Neural cell (in vitro differentiated cells): ENCODE measurements at regions not wholly inside any gene's neighbourhood (a gene's known extent, or its start where the extent isn't known, plus 50 kb on each side); places are given as distances from the start of the nearest gene placed in this dataset.

Experiments
- H2AFZ ChIP-seq: fragments of 200-600, 300-800 bp; sonication (generic), shearing (Covaris generic); 2 replicates; pipeline ENCODE4 v1.6.0; 2014; ENCODE audit warnings: low read depth, mild to moderate bottlenecking, antibody characterized with exemption, low read length, moderate library complexity
- H3F3A ChIP-seq: fragments of 200-600 bp; shearing (Covaris generic); 2 replicates; pipeline ENCODE4 v1.6.1; 2016; ENCODE audit warnings: mild to moderate bottlenecking, moderate library complexity, mixed read lengths, antibody characterized with exemption, low read length; ENCODE audit not compliant: insufficient read depth, poor library complexity, severe bottlenecking
- H3K27ac ChIP-seq: fragments of 200-600, 300-800 bp; sonication (generic), shearing (Covaris generic); 2 replicates; pipeline ENCODE4 v1.5.1; 2014; ENCODE audit warnings: mild to moderate bottlenecking, low read length, moderate library complexity
- H3K27me3 ChIP-seq: fragments of 300-800, 200-600 bp; sonication (generic), shearing (Covaris generic); 2 replicates; pipeline ENCODE4 v1.6.0; 2014; ENCODE audit warnings: mild to moderate bottlenecking, low read depth, low read length, moderate library complexity; ENCODE audit not compliant: insufficient read depth
- H3K36me3 ChIP-seq: fragments of 300-800, 200-600 bp; sonication (generic), shearing (Covaris generic); 2 replicates; pipeline ENCODE4 v1.5.1; 2014; ENCODE audit warnings: mild to moderate bottlenecking, antibody characterized with exemption, low read length, moderate library complexity; ENCODE audit not compliant: insufficient read depth
- H3K4me2 ChIP-seq: fragments of 300-800, 200-600 bp; sonication (generic), shearing (Covaris generic); 2 replicates; pipeline ENCODE4 v1.6.0; 2014; ENCODE audit warnings: mild to moderate bottlenecking, low read length
- H3K4me3 ChIP-seq: fragments of 300-800, 200-600 bp; sonication (generic), shearing (Covaris generic); 2 replicates; pipeline ENCODE4 v1.5.1; 2014; ENCODE audit warnings: mild to moderate bottlenecking, low read length, moderate library complexity
- H3K79me2 ChIP-seq: fragments of 200-600 bp; shearing (Covaris generic); replicated peaks from 2 replicates; pipeline ENCODE4 v1.6.0; 2014; ENCODE audit warnings: mild to moderate bottlenecking, low read length, moderate library complexity; ENCODE audit not compliant: insufficient read depth
- H3K9ac ChIP-seq: fragments of 300-800, 200-600 bp; sonication (generic), shearing (Covaris generic); 2 replicates; pipeline ENCODE4 v1.6.1; 2016; ENCODE audit warnings: mild to moderate bottlenecking, low read length, mixed read lengths
- H3K9me2 ChIP-seq: fragments of 200-600 bp; shearing (Covaris generic); 2 replicates; pipeline ENCODE4 v1.6.1; 2016; ENCODE audit warnings: mild to moderate bottlenecking, low read length, mixed read lengths; ENCODE audit not compliant: insufficient read depth
- H3K9me3 ChIP-seq: fragments of 200-600, 300-800 bp; sonication (generic), shearing (Covaris generic); 2 replicates; pipeline ENCODE4 v1.6.1; 2016; ENCODE audit warnings: mild to moderate bottlenecking, mixed run types, low read length, moderate library complexity, mixed read lengths
- H4K20me1 ChIP-seq: fragments of 200-600 bp; shearing (Covaris generic); 2 replicates; pipeline ENCODE4 v1.6.1; 2016; ENCODE audit warnings: mild to moderate bottlenecking, mixed run types; ENCODE audit not compliant: insufficient read depth
- CTCF ChIP-seq: fragments of 450-650 bp; IDR thresholded peaks from 2 replicates; pipeline ENCODE4 v1.5.1; 2014; ENCODE audit warnings: antibody characterized with exemption, mild to moderate bottlenecking, moderate library complexity; ENCODE audit not compliant: poor library complexity, severe bottlenecking
- EP300 ChIP-seq: fragments of 450-650 bp; conservative IDR thresholded peaks from 2 replicates; pipeline ENCODE4 v1.6.1; 2014; ENCODE audit warnings: antibody characterized with exemption, mild to moderate bottlenecking, moderate library complexity; ENCODE audit not compliant: poor library complexity, severe bottlenecking
- EZH2 ChIP-seq: fragments of 200-600, 300-800 bp; shearing (Covaris generic), sonication (generic); IDR thresholded peaks from 2 replicates; pipeline ENCODE4 v1.6.1; 2014; ENCODE audit warnings: antibody characterized with exemption, low read length, borderline replicate concordance, mild to moderate bottlenecking; ENCODE audit not compliant: insufficient read depth, poor library complexity, severe bottlenecking
- MXI1 ChIP-seq: fragments of 450-650 bp; conservative IDR thresholded peaks from 2 replicates; pipeline ENCODE4 v1.6.1; 2014; ENCODE audit warnings: antibody characterized with exemption, mild to moderate bottlenecking; ENCODE audit not compliant: poor library complexity, severe bottlenecking
- POLR2AphosphoS5 ChIP-seq: IDR thresholded peaks from 2 replicates; pipeline ENCODE4 v1.6.1; 2012
- RAD21 ChIP-seq: fragments of 450-650 bp; conservative IDR thresholded peaks from 2 replicates; pipeline ENCODE4 v1.6.1; 2014; ENCODE audit warnings: antibody characterized with exemption, mild to moderate bottlenecking, moderate library complexity
- SMC3 ChIP-seq: fragments of 450-650 bp; conservative IDR thresholded peaks from 2 replicates; pipeline ENCODE4 v1.6.1; 2014; ENCODE audit warnings: antibody characterized with exemption, mild to moderate bottlenecking, moderate library complexity; ENCODE audit not compliant: poor library complexity
- TAF1 ChIP-seq: IDR thresholded peaks from 2 replicates; pipeline ENCODE4 v1.6.1; 2012; ENCODE audit warnings: low read depth
- TF ChIP-seq, protein P1 (sequence below): IDR thresholded peaks from 2 replicates; pipeline ENCODE4 v1.6.1; 2012; ENCODE audit warnings: borderline replicate concordance

DNA sequence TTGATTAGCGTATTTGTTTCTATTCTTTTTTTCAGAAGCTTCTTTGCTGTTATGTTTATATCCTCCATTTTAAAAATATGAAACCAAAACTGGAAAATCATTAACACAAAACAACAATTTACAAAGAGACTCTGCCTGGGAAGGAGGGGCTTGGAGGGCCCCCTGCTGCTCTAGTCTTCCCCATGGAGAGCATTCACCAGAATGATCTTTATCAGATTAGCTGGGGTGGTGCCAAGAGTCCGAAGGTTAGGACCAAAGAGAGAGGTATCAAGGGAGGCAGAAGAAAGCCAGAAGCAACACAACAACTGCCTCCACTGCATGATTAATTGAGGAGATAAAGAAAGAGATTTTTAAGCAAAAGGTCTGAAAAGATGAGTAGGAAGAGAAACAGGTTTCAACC, 218.6 kb downstream of the IRS1 start:
- no peaks in the 10 kb centered on the region for H3K79me2 ChIP-seq
- H4K20me1 ChIP-seq: no peaks in the 10 kb centered on the region
- H3K4me3 ChIP-seq: no peak overlapping the region
- H2AFZ ChIP-seq: no peak overlapping the region
- no peaks in the 10 kb centered on the region for H3K9me3 ChIP-seq
- no peak overlapping the region for H3K27ac ChIP-seq
- no peak overlapping the region for H3K9ac ChIP-seq
- no peaks in the 10 kb centered on the region for H3K9me2 ChIP-seq
- no peak overlapping the region for H3K4me2 ChIP-seq
- no peaks in the 10 kb centered on the region for H3K36me3 ChIP-seq
- H3K27me3 ChIP-seq: no peaks in the 10 kb centered on the region
- TF ChIP-seq, protein P1, sequence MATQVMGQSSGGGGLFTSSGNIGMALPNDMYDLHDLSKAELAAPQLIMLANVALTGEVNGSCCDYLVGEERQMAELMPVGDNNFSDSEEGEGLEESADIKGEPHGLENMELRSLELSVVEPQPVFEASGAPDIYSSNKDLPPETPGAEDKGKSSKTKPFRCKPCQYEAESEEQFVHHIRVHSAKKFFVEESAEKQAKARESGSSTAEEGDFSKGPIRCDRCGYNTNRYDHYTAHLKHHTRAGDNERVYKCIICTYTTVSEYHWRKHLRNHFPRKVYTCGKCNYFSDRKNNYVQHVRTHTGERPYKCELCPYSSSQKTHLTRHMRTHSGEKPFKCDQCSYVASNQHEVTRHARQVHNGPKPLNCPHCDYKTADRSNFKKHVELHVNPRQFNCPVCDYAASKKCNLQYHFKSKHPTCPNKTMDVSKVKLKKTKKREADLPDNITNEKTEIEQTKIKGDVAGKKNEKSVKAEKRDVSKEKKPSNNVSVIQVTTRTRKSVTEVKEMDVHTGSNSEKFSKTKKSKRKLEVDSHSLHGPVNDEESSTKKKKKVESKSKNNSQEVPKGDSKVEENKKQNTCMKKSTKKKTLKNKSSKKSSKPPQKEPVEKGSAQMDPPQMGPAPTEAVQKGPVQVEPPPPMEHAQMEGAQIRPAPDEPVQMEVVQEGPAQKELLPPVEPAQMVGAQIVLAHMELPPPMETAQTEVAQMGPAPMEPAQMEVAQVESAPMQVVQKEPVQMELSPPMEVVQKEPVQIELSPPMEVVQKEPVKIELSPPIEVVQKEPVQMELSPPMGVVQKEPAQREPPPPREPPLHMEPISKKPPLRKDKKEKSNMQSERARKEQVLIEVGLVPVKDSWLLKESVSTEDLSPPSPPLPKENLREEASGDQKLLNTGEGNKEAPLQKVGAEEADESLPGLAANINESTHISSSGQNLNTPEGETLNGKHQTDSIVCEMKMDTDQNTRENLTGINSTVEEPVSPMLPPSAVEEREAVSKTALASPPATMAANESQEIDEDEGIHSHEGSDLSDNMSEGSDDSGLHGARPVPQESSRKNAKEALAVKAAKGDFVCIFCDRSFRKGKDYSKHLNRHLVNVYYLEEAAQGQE: no peak
- TF ChIP-seq EP300: no peak
- no peak for TF ChIP-seq MXI1
- no peak for TF ChIP-seq CTCF
- TF ChIP-seq SMC3: no peak
- TF ChIP-seq TAF1: no peak
- TF ChIP-seq EZH2: no peak
- TF ChIP-seq RAD21: no peak
- no peak for TF ChIP-seq POLR2AphosphoS5
- no peaks in the 10 kb centered on the region for H3F3A ChIP-seq

DNA sequence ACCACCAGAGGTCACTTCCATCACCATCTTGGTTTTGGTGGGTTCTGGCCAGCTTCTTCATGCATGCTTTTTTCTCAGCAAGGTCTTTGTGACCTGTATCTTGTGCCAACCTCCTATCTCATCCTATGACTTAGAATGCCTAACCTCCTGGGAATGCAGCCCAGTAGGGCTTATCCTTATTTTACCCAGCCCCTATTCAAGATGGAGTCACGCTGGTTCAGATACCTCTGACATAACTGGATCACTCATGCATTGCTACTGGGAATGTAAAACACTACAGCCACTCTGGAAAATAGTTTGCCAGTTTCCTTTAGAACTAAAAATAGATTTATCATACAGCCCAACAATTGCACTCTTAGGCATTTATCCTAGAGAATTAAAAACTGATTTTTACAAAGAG, 219.2 kb downstream of the IRS1 start:
- H3K79me2 ChIP-seq: no peaks in the 10 kb centered on the region
- no peak overlapping the region for H3K9ac ChIP-seq
- H3K27me3 ChIP-seq: no peaks in the 10 kb centered on the region
- no peaks in the 10 kb centered on the region for H3K9me3 ChIP-seq
- TF ChIP-seq SMC3 (no peak), EP300 (no peak), POLR2AphosphoS5 (no peak), TAF1 (no peak), EZH2 (no peak), CTCF (no peak)
- TF ChIP-seq, protein P1: no peak
- no peaks in the 10 kb centered on the region for H3F3A ChIP-seq
- H2AFZ ChIP-seq: no peak overlapping the region
- H3K4me3 ChIP-seq: no peak overlapping the region
- no peaks in the 10 kb centered on the region for H3K9me2 ChIP-seq
- no peaks in the 10 kb centered on the region for H3K36me3 ChIP-seq
- no peak overlapping the region for H3K27ac ChIP-seq
- no peaks in the 10 kb centered on the region for H4K20me1 ChIP-seq
- no peak overlapping the region for H3K4me2 ChIP-seq
